ENCODE measurements at regions not wholly inside any gene's neighbourhood (a gene's known extent, or its start where the extent isn't known, plus 50 kb on each side); places are given as distances from the start of the nearest gene placed in this dataset.

GRCh38 chr4:134019657-134020056 lies 181.9 kb downstream of the PABPC4L start:
- no peak for DNase-seq

- DNase-seq = no peak
Measured at GRCh38 chr4:134018846-134019245, 182.7 kb downstream of the PABPC4L start.

- DNase-seq = no peak
Measured at GRCh38 chr4:134001057-134001456, 200.5 kb downstream of the PABPC4L start.

GRCh38 chr4:133997436-133997835 lies 204.2 kb downstream of the PABPC4L start:
- DNase-seq = no peak

GRCh38 chr4:133996431-133997121 lies 205.0 kb downstream of the PABPC4L start:
- DNase-seq = no peak

GRCh38 chr4:133995243-133995960 lies 206.2 kb downstream of the PABPC4L start:
- DNase-seq = no peak

GRCh38 chr4:133982533-133983224 lies 218.9 kb downstream of the PABPC4L start:
- no peak for DNase-seq

- DNase-seq = no peak
Measured at GRCh38 chr4:133981327-133981726, 220.3 kb downstream of the PABPC4L start.

- DNase-seq = no peak
Measured at GRCh38 chr4:133972586-133972985, 229.0 kb downstream of the PABPC4L start.

GRCh38 chr4:133969202-133969848 lies 232.3 kb downstream of the PABPC4L start:
- DNase-seq = peak; percentile 75

GRCh38 chr4:133968174-133968573 lies 233.4 kb downstream of the PABPC4L start:
- DNase-seq = no peak

- DNase-seq = no peak
Measured at GRCh38 chr4:133960975-133961374, 240.6 kb downstream of the PABPC4L start.

- no peak for DNase-seq
Measured at GRCh38 chr4:133943081-133943480, 258.5 kb downstream of the PABPC4L start.

- no peak for DNase-seq
Measured at GRCh38 chr4:133938061-133938460, 263.5 kb downstream of the PABPC4L start.

GRCh38 chr4:133929531-133930239 lies 271.9 kb downstream of the PABPC4L start:
- DNase-seq = no peak

GRCh38 chr4:133921280-133922195 lies 280.1 kb downstream of the PABPC4L start:
- no peak for DNase-seq

GRCh38 chr4:133920236-133920635 lies 281.4 kb downstream of the PABPC4L start:
- no peak for DNase-seq

- no peak for DNase-seq
Measured at GRCh38 chr4:133910165-133910564, 291.4 kb downstream of the PABPC4L start.

GRCh38 chr4:133903029-133903428 lies 298.6 kb downstream of the PABPC4L start:
- no peak for DNase-seq

- no peak for DNase-seq
Measured at GRCh38 chr4:133891011-133891410, 310.6 kb downstream of the PABPC4L start.

GRCh38 chr4:133887723-133888122 lies 313.9 kb downstream of the PABPC4L start:
- no peak for DNase-seq

- DNase-seq = no peak
Measured at GRCh38 chr4:133869486-133869885, 332.1 kb downstream of the PABPC4L start.
